SK-N-DZ (cell line): ENCODE measurements at regions not wholly inside any gene's neighbourhood (a gene's known extent, or its start where the extent isn't known, plus 50 kb on each side); places are given as distances from the start of the nearest gene placed in this dataset.

ENCODE experiments used
- DNase-seq: peaks from one replicate; pipeline ENCODE4 v3.0.0-alpha.2; 2015; ENCODE audit warnings: low spot score

GRCh38 chr18:55120896-55121295 lies 161.6 kb upstream of the CCDC68 start:
- no peak for DNase-seq

- DNase-seq: no peak
These were observed 160.2 kb upstream of the CCDC68 start for GRCh38 chr18:55119434-55119833.

DNA sequence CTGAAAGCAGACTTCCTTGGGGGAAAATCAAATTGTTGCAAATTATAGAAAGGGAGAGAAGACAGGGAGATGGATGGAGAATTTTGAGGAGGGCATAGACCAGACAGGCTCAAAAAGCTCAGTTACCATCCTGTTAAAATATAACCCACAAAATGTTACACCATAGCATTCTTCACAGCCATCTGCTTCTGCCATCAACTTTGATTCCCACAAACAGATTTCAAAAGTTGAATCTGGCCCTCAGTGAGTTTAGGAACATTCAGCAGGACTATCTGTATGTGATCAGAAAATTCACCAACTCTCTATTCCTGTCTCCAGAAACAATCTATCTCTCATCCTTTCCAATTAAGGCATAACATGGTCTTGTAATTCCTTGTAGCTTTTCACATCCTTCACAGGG lies 159.8 kb upstream of the CCDC68 start:
- DNase-seq: no peak

DNA sequence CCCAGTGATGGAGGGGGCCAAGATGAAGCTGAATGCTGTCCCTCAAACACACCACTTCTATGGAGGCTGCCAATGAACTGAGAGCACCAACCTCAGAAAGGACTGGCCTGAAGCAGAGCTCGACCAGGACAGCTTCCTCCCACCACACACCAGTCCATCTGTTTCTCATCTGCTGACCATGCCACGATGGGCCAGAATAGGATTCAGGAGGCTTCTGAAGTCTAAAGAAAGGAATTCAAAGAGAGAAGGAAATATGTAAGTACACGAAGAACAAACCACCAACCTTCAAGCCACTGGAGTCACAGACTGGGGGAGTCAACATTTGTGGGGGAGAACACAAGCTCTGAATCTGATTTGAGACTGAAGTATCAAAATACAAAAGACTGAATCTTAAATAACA lies 157.6 kb upstream of the CCDC68 start:
- DNase-seq: no peak

DNA sequence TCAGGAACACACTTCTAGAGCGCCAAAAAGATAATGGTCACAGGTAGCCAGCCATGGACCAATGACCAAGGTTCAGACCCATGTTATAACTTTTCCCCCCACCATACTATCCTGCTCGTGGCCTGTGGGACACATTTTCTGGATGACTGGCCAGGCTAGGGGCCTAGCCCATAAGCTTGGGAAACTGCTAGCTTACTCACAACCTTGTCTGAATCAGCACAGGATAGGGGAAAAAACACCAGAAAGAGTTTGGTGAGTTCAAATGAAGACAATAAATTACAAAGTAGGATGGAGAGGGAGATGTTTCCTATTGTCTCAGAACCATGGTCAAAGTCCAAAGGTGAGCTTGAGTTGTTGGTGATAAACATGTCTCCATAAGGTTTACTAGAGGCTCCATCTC lies 156.3 kb upstream of the CCDC68 start:
- no peak for DNase-seq

- no peak for DNase-seq
These were observed 155.6 kb upstream of the CCDC68 start for GRCh38 chr18:55114876-55115275.

- no peak for DNase-seq
These were observed 154.5 kb upstream of the CCDC68 start for GRCh38 chr18:55113800-55114199.

DNA sequence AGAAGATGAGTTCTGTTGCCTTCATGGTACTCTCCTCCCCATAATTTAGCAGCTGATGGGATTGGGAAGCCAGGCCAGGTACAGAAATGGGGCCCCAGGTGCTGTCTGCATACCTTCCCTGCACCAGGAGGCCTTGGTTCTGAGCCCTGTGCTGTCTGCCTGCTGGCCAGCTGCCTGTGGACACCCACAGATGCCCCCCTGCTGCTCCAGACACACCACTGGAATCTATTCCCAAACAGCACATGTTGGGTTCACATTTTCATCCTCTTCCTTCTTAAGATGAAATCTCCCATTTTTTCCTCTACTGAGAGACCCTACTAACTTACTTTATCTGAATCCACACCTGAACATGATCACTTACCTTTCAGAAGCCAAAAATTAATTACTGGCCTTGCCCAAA lies 152.0 kb upstream of the CCDC68 start:
- DNase-seq: no peak

GRCh38 chr18:55110436-55110835 lies 151.2 kb upstream of the CCDC68 start:
- no peak for DNase-seq

- no peak for DNase-seq
These were observed 150.7 kb upstream of the CCDC68 start for GRCh38 chr18:55109818-55110414.

DNA sequence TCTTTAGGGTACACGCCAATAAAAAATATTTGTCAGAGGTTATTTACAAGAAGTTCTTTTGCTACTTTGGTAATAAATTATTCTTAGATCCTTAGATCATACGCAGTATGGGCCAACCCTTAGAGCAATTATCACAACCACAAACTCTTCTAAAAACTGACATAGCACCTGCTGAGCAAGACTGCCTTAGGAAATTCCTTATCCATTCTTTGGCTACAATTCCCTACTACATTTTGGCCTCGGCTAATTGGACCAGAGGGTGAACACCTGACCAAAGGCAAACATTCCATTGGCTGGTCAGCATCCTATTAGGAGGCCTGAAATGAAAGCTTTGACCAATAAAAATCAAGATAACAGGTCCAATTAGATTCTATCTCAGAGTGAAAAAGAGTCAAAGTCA lies 147.6 kb upstream of the CCDC68 start:
- no peak for DNase-seq

- DNase-seq: no peak
These were observed 147.2 kb upstream of the CCDC68 start for GRCh38 chr18:55106466-55106865.

GRCh38 chr18:55105873-55106272 lies 146.6 kb upstream of the CCDC68 start:
- no peak for DNase-seq

DNA sequence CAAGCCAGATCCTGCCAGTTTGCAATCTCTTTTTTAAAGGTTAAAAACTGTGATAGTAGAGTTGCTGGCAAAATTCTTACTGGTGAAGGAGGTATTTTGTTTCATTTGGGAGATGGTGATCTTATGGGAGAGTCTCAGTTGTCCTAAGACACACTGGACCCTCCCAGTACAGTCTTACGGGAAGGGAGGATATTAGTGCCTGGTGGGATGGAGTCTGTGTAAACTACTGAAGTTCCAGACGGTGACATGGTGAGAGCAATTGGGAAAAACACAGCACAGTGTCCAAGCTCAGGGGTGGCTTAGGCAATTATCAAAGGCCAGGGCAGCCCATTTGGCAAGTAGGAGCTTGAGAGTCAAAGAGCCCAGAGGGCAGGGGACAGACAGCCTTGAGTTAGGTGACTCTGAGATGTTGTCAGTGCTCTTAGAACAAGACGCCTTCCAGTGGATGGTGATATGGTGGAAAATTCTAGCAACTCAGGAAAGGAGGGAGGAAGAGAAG lies 143.7 kb upstream of the CCDC68 start:
- no peak for DNase-seq

GRCh38 chr18:55102501-55102900 lies 143.2 kb upstream of the CCDC68 start:
- DNase-seq: no peak

- DNase-seq: no peak
These were observed 142.2 kb upstream of the CCDC68 start for GRCh38 chr18:55101458-55101824.

DNA sequence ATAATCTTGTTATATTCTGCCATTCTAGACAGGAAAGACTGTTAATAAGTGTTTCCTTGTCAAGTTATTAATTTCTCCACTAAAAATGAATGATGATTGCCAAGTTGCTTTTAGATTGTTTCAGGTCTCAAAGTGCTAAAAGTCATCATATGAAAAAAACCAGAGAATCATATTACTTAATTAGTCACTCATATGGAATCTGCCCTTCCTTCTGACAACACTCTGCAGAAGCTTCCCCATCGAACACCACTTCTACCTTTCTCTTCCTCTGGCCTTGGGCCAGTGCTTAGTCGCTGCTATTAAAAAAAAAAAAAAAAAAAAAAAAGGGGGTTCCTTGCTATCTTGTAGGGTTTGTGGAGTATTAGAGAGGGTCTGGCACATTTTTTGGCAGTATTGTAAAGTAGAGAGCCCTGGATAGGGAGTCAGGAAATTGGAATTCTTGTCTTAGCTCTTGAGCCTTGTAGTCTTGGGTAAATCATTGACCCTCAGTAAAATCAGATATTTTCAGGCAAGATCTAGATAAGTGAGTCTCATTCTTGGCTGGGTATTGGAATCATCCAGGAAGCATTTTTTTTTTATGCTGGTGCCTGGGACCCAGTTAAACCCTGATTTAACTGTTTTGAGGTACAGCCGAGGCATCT lies 141.7 kb upstream of the CCDC68 start:
- no peak for DNase-seq

DNA sequence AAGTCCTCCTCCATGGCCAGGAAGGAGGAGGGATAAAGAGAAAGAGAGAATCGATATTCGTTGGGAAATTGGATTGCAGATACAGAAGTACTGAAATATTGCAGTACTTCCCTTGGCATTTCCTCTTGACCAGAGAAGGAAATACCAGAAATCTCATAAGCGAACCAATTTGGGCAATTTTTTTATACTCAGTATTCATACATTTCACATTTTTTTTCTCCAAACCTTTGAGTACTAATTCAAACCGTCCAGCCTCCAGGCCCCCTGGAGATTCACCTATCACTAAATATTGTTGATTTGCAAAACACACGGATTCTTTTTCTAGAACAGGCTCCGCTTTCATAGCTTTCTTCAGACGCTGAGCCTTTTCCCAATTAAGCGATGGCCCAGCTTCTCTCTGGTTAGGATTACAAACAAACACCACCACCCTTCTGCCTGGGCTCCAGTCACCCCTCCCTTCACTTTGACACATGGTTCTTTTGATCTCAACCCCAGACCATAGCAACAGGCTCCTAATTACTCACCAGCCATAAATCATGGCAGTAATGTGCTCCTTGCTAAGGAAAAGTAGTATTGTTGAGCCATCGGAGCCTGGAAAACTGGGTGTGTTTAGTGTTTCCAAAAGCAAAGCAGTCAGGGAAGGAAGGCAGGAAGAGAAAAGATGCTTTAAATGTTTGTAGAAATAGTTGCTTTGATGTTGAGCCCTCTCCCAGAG lies 138.4 kb upstream of the CCDC68 start:
- peak; percentile 86 for DNase-seq

DNA sequence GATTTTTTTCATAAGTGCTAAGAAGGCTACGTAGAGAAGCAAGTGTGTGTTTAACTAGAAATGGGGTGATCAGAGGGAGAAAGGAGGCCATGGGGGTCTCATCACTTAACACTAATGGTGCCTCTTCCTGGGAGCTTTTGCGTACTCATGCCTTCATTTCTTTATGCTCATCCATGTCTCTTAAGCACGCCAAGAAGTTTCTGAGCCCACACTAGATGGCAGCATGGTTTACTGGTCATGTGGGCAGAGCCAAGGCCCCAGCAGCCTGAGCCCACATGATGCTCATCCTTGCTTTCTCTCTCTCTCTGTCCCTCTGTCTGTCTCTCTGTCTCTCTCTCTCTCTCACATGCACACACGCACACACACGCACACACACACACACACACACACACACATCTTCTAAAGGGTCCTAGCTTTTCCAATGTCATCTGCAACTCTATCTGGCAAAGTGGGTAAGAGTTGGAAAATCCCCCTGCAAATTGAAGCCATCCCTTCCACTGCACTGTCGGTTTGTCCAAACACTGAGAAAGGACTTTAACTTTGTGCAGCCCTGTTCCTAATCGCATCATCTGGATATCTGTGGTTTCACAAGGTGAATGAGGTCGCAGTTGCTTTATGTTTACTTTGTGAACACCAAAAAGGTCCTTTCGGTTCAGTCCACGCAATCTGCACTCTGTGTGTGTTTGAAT lies 137.1 kb upstream of the CCDC68 start:
- DNase-seq: peak; percentile 57

DNA sequence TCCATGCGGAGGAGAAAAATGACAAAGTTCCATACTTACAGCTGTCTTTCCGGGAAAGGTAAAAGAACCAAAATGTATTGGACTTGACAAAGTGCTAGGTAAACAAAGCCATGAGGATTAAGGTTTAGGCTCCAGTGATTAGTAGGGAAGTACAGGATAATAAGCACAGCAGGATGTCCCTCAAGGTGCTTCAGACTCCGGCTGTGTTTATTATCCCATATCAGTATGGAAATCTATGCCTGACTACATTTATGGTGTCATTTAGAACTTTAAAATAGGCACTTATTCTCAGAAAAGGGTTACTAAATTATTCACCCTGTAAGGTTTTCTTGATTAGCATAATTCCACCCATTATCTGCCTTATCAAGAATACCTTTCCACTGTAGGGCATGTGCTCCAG lies 136.3 kb upstream of the CCDC68 start:
- no peak for DNase-seq

DNA sequence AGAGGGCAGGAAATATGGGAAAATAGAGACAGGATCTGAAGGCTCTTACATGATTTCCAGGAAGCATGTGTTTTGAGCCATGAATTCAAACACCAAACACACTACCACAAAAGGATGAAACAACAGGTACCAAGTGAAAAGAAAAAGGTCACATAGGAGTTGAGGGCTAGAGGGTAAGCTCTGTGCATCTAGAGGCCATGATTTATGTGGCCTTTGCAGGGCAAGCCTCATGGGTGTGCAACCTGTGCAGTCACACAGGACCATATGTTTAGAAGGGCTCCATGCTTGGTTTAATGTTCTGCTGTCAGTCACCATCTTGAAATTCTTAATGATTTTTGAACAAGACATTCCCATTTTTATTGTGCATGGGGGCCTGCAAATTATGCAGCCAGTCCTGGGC lies 134.5 kb upstream of the CCDC68 start:
- DNase-seq: no peak

- no peak for DNase-seq
These were observed 134.0 kb upstream of the CCDC68 start for GRCh38 chr18:55093295-55093694.
